ENCODE measurements at regions not wholly inside any gene's neighbourhood (a gene's known extent, or its start where the extent isn't known, plus 50 kb on each side); places are given as distances from the start of the nearest gene placed in this dataset.

DNA sequence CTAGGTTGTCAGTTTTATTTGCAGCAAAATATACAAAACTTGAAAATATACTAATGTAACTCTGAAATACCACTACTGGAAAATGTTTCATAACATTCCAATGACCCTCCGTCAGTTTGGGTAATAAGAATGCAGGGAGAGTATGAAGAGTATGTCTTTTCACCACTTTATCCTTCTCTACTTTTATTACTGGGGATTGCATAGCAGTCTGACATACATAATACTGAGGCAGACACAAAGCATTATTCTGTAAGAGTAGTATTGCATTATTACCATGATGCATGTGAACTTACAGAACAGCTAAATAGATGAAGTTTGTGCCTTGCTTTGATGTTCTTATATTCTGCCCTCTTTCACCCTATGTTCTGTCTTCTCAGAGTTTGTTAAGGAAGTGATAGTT, 151.8 kb upstream of the TPK1 start:
- TF ChIP-seq, protein P1, sequence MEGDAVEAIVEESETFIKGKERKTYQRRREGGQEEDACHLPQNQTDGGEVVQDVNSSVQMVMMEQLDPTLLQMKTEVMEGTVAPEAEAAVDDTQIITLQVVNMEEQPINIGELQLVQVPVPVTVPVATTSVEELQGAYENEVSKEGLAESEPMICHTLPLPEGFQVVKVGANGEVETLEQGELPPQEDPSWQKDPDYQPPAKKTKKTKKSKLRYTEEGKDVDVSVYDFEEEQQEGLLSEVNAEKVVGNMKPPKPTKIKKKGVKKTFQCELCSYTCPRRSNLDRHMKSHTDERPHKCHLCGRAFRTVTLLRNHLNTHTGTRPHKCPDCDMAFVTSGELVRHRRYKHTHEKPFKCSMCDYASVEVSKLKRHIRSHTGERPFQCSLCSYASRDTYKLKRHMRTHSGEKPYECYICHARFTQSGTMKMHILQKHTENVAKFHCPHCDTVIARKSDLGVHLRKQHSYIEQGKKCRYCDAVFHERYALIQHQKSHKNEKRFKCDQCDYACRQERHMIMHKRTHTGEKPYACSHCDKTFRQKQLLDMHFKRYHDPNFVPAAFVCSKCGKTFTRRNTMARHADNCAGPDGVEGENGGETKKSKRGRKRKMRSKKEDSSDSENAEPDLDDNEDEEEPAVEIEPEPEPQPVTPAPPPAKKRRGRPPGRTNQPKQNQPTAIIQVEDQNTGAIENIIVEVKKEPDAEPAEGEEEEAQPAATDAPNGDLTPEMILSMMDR (IDR thresholded peaks at IDR 0.05) = no peak
- ATAC-seq = no peak

DNA sequence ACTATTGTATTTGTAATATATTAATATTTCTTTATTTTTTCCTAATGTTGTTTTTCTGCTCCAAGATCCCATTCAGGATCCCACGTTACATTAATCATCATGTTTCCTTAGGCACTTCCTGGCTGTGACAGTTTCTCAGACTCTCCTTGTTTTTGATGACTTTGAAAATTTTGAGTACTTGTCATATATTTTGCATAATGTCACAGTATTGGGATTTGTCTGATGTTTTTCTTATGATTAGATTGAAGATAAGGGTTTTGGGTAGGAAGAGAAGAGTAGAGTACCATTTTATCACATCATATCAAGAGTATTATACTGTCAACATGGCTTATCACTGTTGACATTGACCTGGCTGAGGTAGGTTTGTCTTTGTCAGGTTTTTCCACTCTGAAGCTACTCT, 146.3 kb upstream of the TPK1 start:
- ATAC-seq (no peak), DNase-seq (no peak)
- no peak overlapping the region for H3K27ac ChIP-seq
- H3K9me3 ChIP-seq = no peaks in the 10 kb centered on the region
- H3K4me3 ChIP-seq = no peak overlapping the region
- H3K27me3 ChIP-seq = no peaks in the 10 kb centered on the region
- intact Hi-C loops (cut with DNase I) = no loop called here
- H3K4me1 ChIP-seq = no peaks in the 10 kb centered on the region
- TF ChIP-seq, protein P1 (IDR thresholded peaks at IDR 0.05) = no peak
- H3K36me3 ChIP-seq = no peaks in the 10 kb centered on the region

More for the DNA sequence above, 151.8 kb upstream of the TPK1 start:
- no peak for DNase-seq
- no peaks in the 10 kb centered on the region for H3K9me3 ChIP-seq
- H3K4me3 ChIP-seq = no peak overlapping the region
- intact Hi-C loops (cut with DNase I) = no loop called here
- H3K27me3 ChIP-seq = no peaks in the 10 kb centered on the region
- H3K36me3 ChIP-seq = no peaks in the 10 kb centered on the region
- H3K4me1 ChIP-seq = no peaks in the 10 kb centered on the region
- H3K27ac ChIP-seq = no peak overlapping the region

DNA sequence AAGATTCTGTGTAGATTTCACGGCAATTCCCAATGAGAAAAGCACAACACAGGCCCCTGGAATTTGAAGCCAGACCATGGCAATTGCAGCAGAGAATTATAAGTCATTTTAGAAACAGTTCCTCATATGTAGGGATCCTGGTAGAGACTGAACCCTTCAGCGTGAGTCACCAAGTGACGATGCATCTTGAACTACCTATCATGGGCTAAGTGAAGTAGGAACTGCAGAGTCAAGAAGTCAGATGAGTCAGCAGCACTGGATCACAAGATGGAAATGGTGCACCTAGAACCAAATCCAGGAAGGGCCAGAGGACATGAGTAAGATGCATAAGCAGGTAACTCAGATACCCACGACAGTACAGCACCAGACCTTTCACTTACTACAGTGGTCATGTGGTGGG, 140.0 kb upstream of the TPK1 start:
- H3K4me1 ChIP-seq = no peaks in the 10 kb centered on the region
- no peak overlapping the region for H3K27ac ChIP-seq
- TF ChIP-seq, protein P1 (IDR thresholded peaks at IDR 0.05) = no peak
- no peaks in the 10 kb centered on the region for H3K27me3 ChIP-seq
- DNase-seq = no peak
- H3K9me3 ChIP-seq = no peaks in the 10 kb centered on the region
- H3K36me3 ChIP-seq = no peaks in the 10 kb centered on the region
- no peak for ATAC-seq
- no peak overlapping the region for H3K4me3 ChIP-seq
- intact Hi-C loops (cut with DNase I) = no loop called here

DNA sequence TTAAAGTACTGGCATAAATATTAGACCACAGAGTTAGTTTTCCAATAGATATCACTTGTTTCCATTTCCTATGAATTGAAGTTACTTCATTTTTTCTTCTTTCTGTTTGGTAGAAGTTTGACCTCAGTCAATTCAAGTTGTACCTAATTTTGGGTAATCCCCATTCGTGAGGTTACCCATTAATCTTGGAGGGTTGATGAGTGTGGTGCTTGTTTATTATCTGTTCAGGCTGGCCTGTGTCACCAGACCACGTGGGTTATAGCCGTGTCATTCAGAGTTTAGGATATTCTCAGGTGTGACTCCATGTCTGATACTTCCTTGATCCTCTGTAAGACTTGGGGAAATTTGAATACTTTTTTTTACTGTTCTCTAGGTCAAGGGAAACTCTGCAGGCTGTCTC, 133.9 kb upstream of the TPK1 start:
- Histone ChIP-seq H3K27ac (no peak overlapping the region), H3K4me3 (no peak overlapping the region), H3K27me3 (no peaks in the 10 kb centered on the region), H3K4me1 (no peaks in the 10 kb centered on the region), H3K36me3 (no peaks in the 10 kb centered on the region), H3K9me3 (no peaks in the 10 kb centered on the region)
- ATAC-seq (no peak), DNase-seq (no peak)
- intact Hi-C loops (cut with DNase I) = no loop called here
- TF ChIP-seq, protein P1 (IDR thresholded peaks at IDR 0.05) = no peak

DNA sequence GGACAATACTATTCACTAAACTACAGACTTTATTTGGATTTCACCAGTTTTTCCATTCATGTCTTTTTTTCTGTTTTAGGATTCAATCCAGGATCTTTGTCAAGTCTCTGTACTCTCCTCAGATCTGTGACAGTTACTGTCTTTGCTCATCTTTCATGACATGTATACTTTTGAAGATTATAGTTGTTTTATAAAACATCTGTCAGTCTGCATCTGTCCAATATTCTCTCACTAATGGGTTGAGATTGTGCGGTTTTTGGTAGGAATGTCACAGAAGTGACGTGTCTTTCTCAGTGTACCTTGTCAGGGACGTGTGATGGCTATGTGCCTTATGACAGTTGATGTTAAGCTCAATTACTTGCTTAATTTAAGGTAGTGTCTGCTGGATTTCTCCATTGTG, 124.9 kb upstream of the TPK1 start:
- TF ChIP-seq, protein P1 (IDR thresholded peaks at IDR 0.05) = no peak
- no peak for DNase-seq

DNA sequence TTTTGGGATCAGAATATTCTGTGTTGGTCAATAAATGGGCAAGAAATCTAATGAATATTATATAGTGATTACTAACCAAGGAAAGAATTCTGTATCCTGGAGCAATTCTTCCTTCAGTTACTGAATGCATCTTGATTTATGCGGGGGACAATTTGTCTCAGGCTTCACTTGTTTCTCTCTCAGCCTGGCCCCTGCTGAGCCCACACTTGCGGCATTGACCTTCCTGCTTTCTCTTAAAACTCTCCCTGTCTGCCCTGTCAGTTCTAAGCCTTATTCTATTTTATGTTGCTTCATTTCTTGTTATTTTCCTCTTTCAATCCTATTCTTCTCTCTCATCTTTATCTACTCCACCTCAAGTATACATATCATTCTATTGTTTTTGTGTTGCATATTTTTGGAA, 122.1 kb upstream of the TPK1 start:
- Histone ChIP-seq H3K27ac (no peak overlapping the region), H3K9me3 (peaks cover 3% of the 10 kb centered on the region), H3K27me3 (no peaks in the 10 kb centered on the region), H3K4me1 (no peaks in the 10 kb centered on the region), H3K36me3 (no peaks in the 10 kb centered on the region), H3K4me3 (no peak overlapping the region)
- ATAC-seq (no peak), DNase-seq (no peak)
- TF ChIP-seq, protein P1 (IDR thresholded peaks at IDR 0.05) = no peak
- intact Hi-C loops (cut with DNase I) = no loop called here

More for the DNA sequence above, 124.9 kb upstream of the TPK1 start:
- intact Hi-C loops (cut with DNase I) = no loop called here
- no peaks in the 10 kb centered on the region for H3K27me3 ChIP-seq
- ATAC-seq = no peak
- H3K27ac ChIP-seq = no peak overlapping the region
- H3K4me3 ChIP-seq = no peak overlapping the region
- no peaks in the 10 kb centered on the region for H3K36me3 ChIP-seq
- no peaks in the 10 kb centered on the region for H3K9me3 ChIP-seq
- no peaks in the 10 kb centered on the region for H3K4me1 ChIP-seq

Data from upper lobe of right lung (tissue), 1 donor.